B cell (primary cell): ENCODE measurements at regions not wholly inside any gene's neighbourhood (a gene's known extent, or its start where the extent isn't known, plus 50 kb on each side); places are given as distances from the start of the nearest gene placed in this dataset.

Experiments
- CTCF ChIP-seq: fragments of 200-600 bp; IDR thresholded peaks from one replicate; pipeline ENCODE4 v1.8.0; 2022; ENCODE audit warnings: antibody characterized with exemption, mild to moderate bottlenecking
- EZH2 ChIP-seq: IDR thresholded peaks from 2 replicates; pipeline ENCODE4 v1.6.1; 2012; ENCODE audit warnings: borderline replicate concordance, low read depth, mild to moderate bottlenecking, moderate library complexity, low read length; ENCODE audit not compliant: insufficient read depth, poor library complexity, severe bottlenecking

GRCh38 chr1:30629501-30629900 is 93.9 kb downstream of the MATN1 start:
- TF ChIP-seq CTCF (no peak), EZH2 (no peak)
